Non-pigmented ciliary epithelial cell (primary cell): ENCODE measurements at regions not wholly inside any gene's neighbourhood (a gene's known extent, or its start where the extent isn't known, plus 50 kb on each side); places are given as distances from the start of the nearest gene placed in this dataset.

Source experiments
- DNase-seq: peaks from one replicate; pipeline ENCODE4 v3.0.0-alpha.2; 2010; ENCODE audit warnings: low read depth

DNA sequence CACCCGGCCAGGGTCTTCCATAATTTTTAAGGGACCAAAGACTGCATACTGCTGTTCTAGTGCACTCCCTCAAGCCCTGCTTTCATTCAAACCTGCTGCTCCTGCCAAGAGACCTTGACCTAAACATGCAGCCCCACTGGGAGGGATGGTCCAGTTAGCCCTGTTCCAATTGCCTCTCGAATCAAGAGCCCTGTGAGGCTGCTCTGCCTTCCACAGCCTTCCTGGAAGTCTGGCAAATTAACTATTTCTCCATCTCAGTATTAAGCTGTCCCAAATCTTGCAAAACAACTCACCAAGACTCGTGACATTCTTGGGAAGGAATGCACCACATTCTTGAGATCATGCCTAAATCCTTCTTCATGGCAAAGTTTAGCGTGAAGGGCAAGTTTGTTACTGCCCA, 231.3 kb downstream of the C1orf94 start:
- no peak for DNase-seq

DNA sequence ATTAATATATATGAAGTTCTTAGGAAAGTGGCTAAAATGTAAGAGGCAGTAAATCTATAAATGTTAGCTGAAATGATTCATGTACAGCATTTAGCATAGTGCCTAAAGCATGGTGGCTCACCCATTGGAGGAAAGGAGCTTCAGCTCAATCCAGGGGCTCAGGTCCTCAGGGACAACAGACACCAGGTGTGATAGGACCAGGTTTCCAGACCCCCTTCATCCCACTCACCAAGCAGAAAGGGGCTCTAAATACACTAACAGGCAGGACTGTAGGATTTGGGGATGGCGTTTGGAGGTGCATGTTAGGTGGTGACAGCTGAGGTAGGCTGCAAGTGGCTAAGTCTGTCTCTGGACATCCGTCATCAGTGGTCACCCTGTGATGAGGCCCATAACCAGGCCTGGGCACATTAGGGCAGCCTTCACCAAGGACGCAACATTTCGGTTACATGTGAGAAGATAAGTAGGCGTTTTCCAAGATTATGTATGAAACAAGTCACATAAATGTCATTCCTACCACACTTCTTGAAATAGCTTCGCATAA, 233.1 kb downstream of the C1orf94 start:
- no peak for DNase-seq

- DNase-seq: no peak
These were observed 236.1 kb downstream of the C1orf94 start for GRCh38 chr1:34412598-34413370.

DNA sequence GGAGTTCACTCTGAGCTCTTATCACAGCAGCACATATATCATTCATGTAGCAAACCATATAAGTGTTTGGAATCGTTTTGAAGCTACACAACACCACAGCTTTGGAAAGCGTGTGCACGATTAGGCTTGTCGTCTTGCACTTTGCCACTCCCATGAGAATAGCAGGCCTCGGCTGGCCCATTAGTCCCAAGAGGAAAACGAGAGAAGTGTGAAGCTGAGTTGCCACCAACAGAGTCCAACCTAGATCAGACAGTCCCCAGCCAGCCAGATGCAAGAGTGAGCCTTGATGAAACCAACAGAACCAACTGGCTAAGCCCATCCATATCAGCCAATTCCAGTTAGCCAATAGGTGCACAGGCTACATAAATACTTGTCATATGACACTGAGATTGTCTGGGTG, 238.4 kb downstream of the C1orf94 start:
- no peak for DNase-seq

DNA sequence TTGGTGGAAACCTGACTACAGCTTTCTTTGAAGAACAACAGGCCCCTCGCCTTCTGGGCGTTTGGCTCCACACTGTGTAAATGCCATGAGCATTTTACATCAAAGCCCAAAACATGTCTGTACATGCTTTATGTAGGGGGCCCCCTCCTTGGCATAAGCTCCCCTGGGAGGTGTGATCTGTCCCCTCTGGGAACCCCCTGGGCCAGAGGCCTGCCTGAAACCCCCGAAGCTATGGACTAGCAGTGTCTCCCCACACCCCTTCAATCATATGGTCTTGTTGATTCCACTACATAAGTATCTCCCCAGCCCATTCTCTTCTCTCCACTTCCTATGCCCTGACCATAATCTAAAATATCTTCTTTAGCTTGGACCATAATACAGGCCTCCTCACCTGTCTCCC, 241.5 kb downstream of the C1orf94 start:
- DNase-seq: no peak

DNA sequence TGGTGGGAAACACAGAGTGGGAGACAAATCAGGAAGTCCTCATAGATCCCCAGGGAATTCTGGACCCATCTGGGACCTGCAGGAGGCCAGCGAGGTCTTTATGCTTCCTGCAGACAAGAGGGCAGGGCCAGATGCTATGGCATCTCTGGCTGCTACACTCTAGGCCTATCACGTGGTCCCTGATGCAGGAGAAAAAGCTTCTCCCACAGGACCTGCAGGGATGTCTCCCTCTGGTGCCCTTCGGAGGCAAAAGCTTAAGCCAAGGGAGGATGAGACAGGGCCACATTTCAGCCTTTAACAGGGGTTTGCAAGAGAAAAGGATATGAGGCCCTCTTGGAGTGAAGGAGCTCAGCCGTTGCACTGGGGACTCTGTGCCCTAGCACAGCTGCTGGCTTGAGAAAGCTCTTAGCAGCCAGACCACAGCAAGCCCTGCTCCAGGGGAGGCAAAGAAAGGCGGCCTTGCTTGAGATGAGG, 243.0 kb downstream of the C1orf94 start:
- no peak for DNase-seq

- DNase-seq: no peak
These were observed 248.3 kb downstream of the C1orf94 start for GRCh38 chr1:34425046-34425445.

DNA sequence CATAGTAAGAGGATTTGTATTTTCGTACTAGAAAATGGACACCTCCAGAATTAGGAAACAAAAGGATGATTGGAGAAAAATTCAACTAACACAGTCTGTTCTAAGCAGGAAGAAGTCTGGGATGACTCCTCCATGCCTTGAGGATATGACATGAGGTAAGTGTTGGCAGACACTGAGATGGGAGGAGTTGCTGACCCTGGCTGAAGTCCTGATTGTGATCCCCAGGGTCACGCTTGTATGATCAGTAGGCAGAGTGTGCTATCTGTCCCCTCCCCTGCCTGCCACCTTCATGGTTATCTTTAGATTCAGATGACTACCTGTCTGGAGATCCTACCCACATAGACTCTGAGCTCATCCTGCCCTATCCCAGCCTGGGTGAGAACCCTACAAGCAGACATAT, 249.1 kb downstream of the C1orf94 start:
- DNase-seq: no peak

- DNase-seq: no peak
These were observed 249.7 kb downstream of the C1orf94 start for GRCh38 chr1:34426325-34426896.

GRCh38 chr1:34427170-34427569, 250.5 kb downstream of the C1orf94 start:
- DNase-seq: no peak

GRCh38 chr1:34433099-34433498, 256.4 kb downstream of the C1orf94 start:
- DNase-seq: no peak

DNA sequence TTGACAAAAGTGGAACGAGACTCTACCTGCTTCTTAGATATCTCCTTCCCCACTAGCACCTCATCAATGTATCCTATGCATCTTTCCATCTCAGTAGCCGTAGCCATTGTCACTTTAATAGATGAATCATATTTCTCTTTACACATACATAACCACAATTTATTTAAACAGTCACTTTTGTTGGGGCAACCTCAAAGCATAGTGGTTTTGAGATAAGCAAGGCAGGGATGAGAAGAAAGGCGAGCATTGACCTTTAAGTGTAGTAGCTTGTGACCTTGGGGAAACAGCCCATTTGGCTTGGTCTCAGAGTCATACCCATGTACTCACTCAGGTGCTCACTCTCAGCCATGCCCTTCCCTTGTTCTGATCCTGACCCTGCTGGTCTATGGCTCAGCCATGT, 260.1 kb downstream of the C1orf94 start:
- no peak for DNase-seq

DNA sequence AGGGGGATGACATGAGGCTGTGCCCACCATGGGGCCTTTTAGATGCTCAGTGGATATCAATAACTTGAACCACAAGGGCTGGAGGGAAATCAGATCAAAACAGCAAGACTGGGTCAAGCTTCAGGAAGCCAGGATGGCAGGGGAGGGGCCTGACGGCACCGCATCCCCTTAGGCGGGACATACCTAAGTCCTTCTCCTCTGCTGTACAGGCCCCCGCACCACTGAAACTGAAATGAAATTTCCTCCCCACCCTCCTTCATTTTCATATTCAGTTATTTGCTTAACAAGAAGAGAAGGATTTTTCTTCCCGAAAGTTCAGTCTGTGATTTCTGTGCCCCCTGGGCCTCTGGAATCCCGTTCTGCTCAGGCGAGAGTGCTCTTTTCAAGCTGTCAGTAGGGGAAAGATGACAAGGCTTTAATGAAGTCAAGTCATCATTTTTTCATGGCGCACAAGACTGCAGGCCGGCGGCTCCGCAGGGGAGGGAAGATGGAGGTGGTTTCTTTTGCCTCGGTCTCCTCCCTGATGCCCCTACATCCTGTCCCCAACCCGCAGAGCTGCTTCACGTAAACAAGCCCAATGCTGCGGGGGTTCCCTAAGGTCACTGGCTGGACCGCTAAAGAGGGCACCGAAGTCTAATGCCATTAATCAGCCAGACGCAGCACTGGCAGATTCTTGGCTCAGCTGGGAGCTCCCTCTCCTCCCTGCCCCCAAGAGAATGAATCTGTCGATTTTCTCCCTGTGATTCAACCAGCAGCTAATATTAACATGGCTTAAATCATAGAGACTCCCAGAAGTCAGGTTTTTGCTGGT, 264.8 kb downstream of the C1orf94 start:
- no peak for DNase-seq

- DNase-seq: no peak
These were observed 267.8 kb downstream of the C1orf94 start for GRCh38 chr1:34444516-34444915.

- no peak for DNase-seq
These were observed 273.6 kb downstream of the C1orf94 start for GRCh38 chr1:34450325-34450724.

GRCh38 chr1:34452451-34452850, 275.7 kb downstream of the C1orf94 start:
- no peak for DNase-seq

DNA sequence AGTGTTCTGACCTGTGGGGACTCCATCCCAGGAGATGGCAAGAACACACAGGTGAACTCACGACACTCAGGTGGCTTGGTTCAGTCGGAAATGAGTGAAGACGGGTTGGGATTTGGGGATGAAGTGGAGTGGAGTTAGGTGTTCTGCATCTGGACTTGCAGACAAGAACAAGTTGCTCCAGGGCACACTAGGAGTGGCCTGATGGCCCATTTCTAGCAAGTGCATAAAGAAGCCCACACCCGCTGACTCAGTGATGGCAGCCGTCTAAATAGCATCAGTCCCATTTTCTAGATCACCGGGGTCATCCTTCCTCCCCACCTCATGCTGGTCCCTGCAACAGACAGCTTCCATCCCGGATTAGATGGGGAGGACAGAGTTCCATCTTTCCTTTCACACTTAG, 278.4 kb downstream of the C1orf94 start:
- no peak for DNase-seq

DNA sequence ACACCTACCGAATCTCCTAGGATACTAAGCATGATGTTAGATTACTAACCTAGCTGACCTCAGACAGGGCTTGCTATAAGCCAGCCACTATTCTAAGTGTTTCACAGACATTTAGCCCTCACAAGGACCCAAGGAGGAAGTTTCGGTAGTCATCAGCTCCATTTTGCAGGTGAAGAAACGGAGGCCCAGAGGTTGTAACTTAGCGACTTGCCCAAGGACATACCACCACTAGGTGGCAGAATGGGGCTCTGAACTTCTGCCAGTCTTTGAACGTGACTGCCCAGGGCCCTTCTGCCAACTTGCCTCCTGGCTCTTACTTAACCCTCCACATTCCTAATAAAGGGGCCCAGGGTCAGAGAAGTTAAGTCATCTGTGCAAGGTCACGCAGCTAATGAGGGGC, 283.5 kb downstream of the C1orf94 start:
- no peak for DNase-seq

- no peak for DNase-seq
These were observed 284.4 kb upstream of the GJB5 start for GRCh38 chr1:34470401-34470800.

- no peak for DNase-seq
These were observed 280.3 kb upstream of the GJB5 start for GRCh38 chr1:34474566-34474965.

- DNase-seq: no peak
These were observed 278.5 kb upstream of the GJB5 start for GRCh38 chr1:34476371-34476770.

- DNase-seq: no peak
These were observed 277.2 kb upstream of the GJB5 start for GRCh38 chr1:34477632-34478141.
